GM12878 (cell line): ENCODE measurements at regions not wholly inside any gene's neighbourhood (a gene's known extent, or its start where the extent isn't known, plus 50 kb on each side); places are given as distances from the start of the nearest gene placed in this dataset.

Experiments used
- ATAC-seq: fragments of 200-7000 bp; cut with Tn5 transposase; 3 replicates; pipeline ENCODE4 v1.9.1; 2020; ENCODE audit warnings: mild to moderate bottlenecking, moderate library complexity
- BruUV-seq: library from RNA; stranded (reverse); fragments of 400-500 nt; replicated peaks from 2 replicates; lab custom pipeline; 2021; lab: Mats Ljungman, UMichigan
- CTCF ChIA-PET: fragments of 300-600 bp; sonication (Branson Sonifier 250); formaldehyde crosslinking; extraction: SDS; loops from one replicate; lab custom pipeline; 2021; ENCODE audit warnings: inconsistent platforms; lab: Yijun Ruan, JAX
- POLR2A ChIA-PET: fragments of 350-600 bp; formaldehyde crosslinking; extraction: SDS; loops from one replicate; lab custom pipeline; 2021; ENCODE audit warnings: inconsistent platforms; lab: Charles Lee
- RAD21 ChIA-PET: fragments of 300-600 bp; sonication (Branson Sonifier 250); formaldehyde crosslinking; loops from one replicate; lab custom pipeline; 2023; ENCODE audit warnings: antibody characterized with exemption; ENCODE audit not compliant: unreplicated experiment; lab: Charles Lee
- SMC1A ChIA-PET: fragments of 300-600 bp; sonication (Branson Sonifier 250); formaldehyde crosslinking; loops from one replicate; lab custom pipeline; 2023; ENCODE audit not compliant: unreplicated experiment, uncharacterized antibody; lab: Charles Lee
- DNase-seq: peaks from one replicate; pipeline ENCODE4 v3.0.0-alpha.2; 2011; ENCODE audit warnings: low read depth, low spot score
- FAIRE-seq: peaks from 3 replicates; lab custom pipeline; 2011; peaks lifted over from hg19 to GRCh38; lab: Jason Lieb, UNC
- H2AFZ ChIP-seq: 2 replicates; pipeline ENCODE4 v1.6.0; 2011; ENCODE audit warnings: low read depth, low read length, control low read depth; ENCODE audit not compliant: control insufficient read depth
- H3K27ac ChIP-seq: 2 replicates; pipeline ENCODE4 v1.5.1; 2011; ENCODE audit warnings: control low read depth; ENCODE audit not compliant: control insufficient read depth, insufficient read depth
- H3K27me3 ChIP-seq, 2 experiments: replicated peaks in 1 of 2; 2 replicates each; pipeline versions ENCODE4 v1.6.0 to v1.6.1; 2011; ENCODE audit warnings: low read length in 1 of 2; ENCODE audit not compliant: control insufficient read depth in 2 of 2, insufficient read depth in 2 of 2
- H3K36me3 ChIP-seq, 2 experiments: 2 replicates each; pipeline ENCODE4 v1.5.1; 2011; ENCODE audit warnings: low read length in 1 of 2; ENCODE audit not compliant: control insufficient read depth in 2 of 2, insufficient read depth in 2 of 2
- H3K4me1 ChIP-seq: 2 replicates; pipeline ENCODE4 v1.6.1; 2011; ENCODE audit warnings: mild to moderate bottlenecking, low read length, moderate library complexity, mixed read lengths; ENCODE audit not compliant: control insufficient read depth, insufficient read depth
- H3K4me2 ChIP-seq: 2 replicates; pipeline ENCODE4 v1.6.0; 2011; ENCODE audit warnings: control low read depth; ENCODE audit not compliant: control insufficient read depth, insufficient read depth
- H3K4me3 ChIP-seq: fragments of 200-600 bp; sonication (generic); 2 replicates; pipeline ENCODE4 v1.5.1; 2016
- H3K79me2 ChIP-seq: 2 replicates; pipeline ENCODE4 v1.6.0; 2011; ENCODE audit warnings: low read length; ENCODE audit not compliant: control insufficient read depth, insufficient read depth
- H3K9ac ChIP-seq: 2 replicates; pipeline ENCODE4 v1.8.0; 2011; ENCODE audit warnings: low read length, control low read depth, mixed read lengths; ENCODE audit not compliant: control insufficient read depth, insufficient read depth
- H3K9me3 ChIP-seq: replicated peaks from 3 replicates; pipeline ENCODE4 v1.5.1; 2011; ENCODE audit warnings: mild to moderate bottlenecking, low read length; ENCODE audit not compliant: control insufficient read depth, insufficient read depth
- H4K20me1 ChIP-seq: 2 replicates; pipeline ENCODE4 v1.6.0; 2011; ENCODE audit not compliant: control insufficient read depth, insufficient read depth
- ASH2L ChIP-seq: fragments of 300-600, 200-600 bp; sonication (generic); IDR thresholded peaks from 2 replicates; pipeline ENCODE4 v1.6.1; 2017; ENCODE audit warnings: low read depth, mild to moderate bottlenecking, borderline replicate concordance
- BHLHE40 ChIP-seq, 2 experiments: fragments of 450-650 bp in 1 of 2; IDR thresholded peaks; 2 replicates each; pipeline ENCODE4 v1.6.1; 2011 to 2017; ENCODE audit warnings: low read depth in 2 of 2, borderline replicate concordance in 1 of 2, improper control_type of control experiment in 1 of 2, low read length in 1 of 2, mild to moderate bottlenecking in 1 of 2
- CHD2 ChIP-seq: IDR thresholded peaks from 2 replicates; pipeline ENCODE4 v1.6.1; 2011; ENCODE audit warnings: low read depth, low read length, improper control_type of control experiment, borderline replicate concordance
- HDAC2 ChIP-seq: fragments of 200-600 bp; sonication (generic); IDR thresholded peaks from 2 replicates; pipeline ENCODE4 v1.6.1; 2017
- HDAC6 ChIP-seq: fragments of 200-600 bp; sonication (generic); IDR thresholded peaks from one replicate; pipeline ENCODE4 v1.8.0; 2017; ENCODE audit warnings: antibody characterized with exemption; ENCODE audit not compliant: unreplicated experiment
- NFIC ChIP-seq: IDR thresholded peaks from 2 replicates; pipeline ENCODE4 v1.6.1; 2012; ENCODE audit warnings: low read depth, mild to moderate bottlenecking, inconsistent platforms, low read length, moderate library complexity
- NR2F1 ChIP-seq: fragments of 450-650 bp; conservative IDR thresholded peaks from 2 replicates; pipeline ENCODE4 v1.6.1; 2017; ENCODE audit warnings: mild to moderate bottlenecking
- POU2F2 ChIP-seq: IDR thresholded peaks from 3 replicates; pipeline ENCODE4 v1.6.1; 2011; ENCODE audit warnings: low read depth, mild to moderate bottlenecking, low read length, borderline replicate concordance
- RAD51 ChIP-seq: fragments of 450-650 bp; IDR thresholded peaks from 2 replicates; pipeline ENCODE4 v1.6.1; 2016; ENCODE audit warnings: moderate library complexity, mild to moderate bottlenecking, inconsistent platforms
- RB1 ChIP-seq: fragments of 450-650 bp; formaldehyde crosslinking; IDR thresholded peaks from 2 replicates; pipeline ENCODE4 v1.6.1; 2017; ENCODE audit warnings: mild to moderate bottlenecking, borderline replicate concordance
- RUNX3 ChIP-seq: IDR thresholded peaks from 2 replicates; pipeline ENCODE4 v1.6.1; 2012; ENCODE audit warnings: low read length, inconsistent platforms
- SMAD5 ChIP-seq: IDR thresholded peaks from 2 replicates; pipeline ENCODE4 v1.6.1; 2016; ENCODE audit warnings: antibody characterized with exemption, low read depth
- SREBF2 ChIP-seq: IDR thresholded peaks from 2 replicates; pipeline ENCODE4 v1.6.1; 2012; ENCODE audit warnings: mild to moderate bottlenecking, low read length
- TCF12 ChIP-seq: IDR thresholded peaks from 2 replicates; pipeline ENCODE4 v1.6.1; 2011; ENCODE audit warnings: low read depth, mild to moderate bottlenecking, low read length
- YY1 ChIP-seq: IDR thresholded peaks from 2 replicates; pipeline ENCODE4 v1.6.1; 2011; ENCODE audit warnings: low read depth, mild to moderate bottlenecking, low read length
- ZNF217 ChIP-seq: fragments of 450-650 bp; IDR thresholded peaks from 2 replicates; pipeline ENCODE4 v1.6.1; 2017; ENCODE audit warnings: antibody characterized with exemption, mild to moderate bottlenecking
- ZZZ3 ChIP-seq: IDR thresholded peaks from 2 replicates; pipeline ENCODE4 v1.6.1; 2011; ENCODE audit warnings: low read depth; ENCODE audit not compliant: control insufficient read depth, insufficient read length
- WGBS: methylation state at CpG from one replicate; pipeline ENCODE4 v1.1.6; 2016; ENCODE audit warnings: low lambda C conversion rate; ENCODE audit not compliant: insufficient replicate concordance, insufficient coverage; ENCODE audit errors: missing lambda C conversion rate; 5-methylcytosine and 5-hydroxymethylcytosine counted together
- in situ Hi-C: fragments of 300-500 bp; cut with MboI; formaldehyde crosslinking; loops from 9 replicates; pipeline ENCODE4 v1.14.3; 2018; ENCODE audit warnings: mixed read lengths
- intact Hi-C: fragments of 100-400 bp; cut with micrococcal nuclease; formaldehyde crosslinking; loops from one replicate; pipeline ENCODE4 v1.14.2; 2022; ENCODE audit not compliant: unreplicated experiment
- TF ChIP-seq, protein P1 (sequence below): fragments of 150-350 bp; IDR thresholded peaks from 2 replicates; pipeline ENCODE4 v1.6.1; 2014; ENCODE audit warnings: mild to moderate bottlenecking, low read depth, low read length
- TF ChIP-seq, protein P2 (sequence below): fragments of 450-650 bp; IDR thresholded peaks from 2 replicates; pipeline ENCODE4 v1.6.1; 2017; ENCODE audit warnings: mild to moderate bottlenecking, moderate library complexity
- TF ChIP-seq, protein P3 (sequence below): IDR thresholded peaks from 2 replicates; pipeline ENCODE4 v1.6.1; 2012; ENCODE audit warnings: low read length, inconsistent platforms

DNA sequence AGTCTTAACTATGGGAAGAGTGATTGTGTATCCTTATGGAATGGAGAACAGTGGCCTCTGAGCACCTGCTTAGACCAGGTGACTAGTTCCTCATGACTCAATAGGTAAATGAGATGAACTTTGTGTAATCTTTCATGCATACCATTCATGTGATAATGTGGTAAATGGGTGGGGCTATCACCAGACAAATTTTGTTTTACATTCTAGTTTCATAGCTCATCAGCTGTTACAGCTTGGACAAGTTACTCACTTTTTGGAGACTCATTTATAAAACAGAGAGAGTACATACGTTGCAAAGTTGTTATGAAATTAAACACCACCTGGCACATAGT, 103.7 kb upstream of the TGFBR2 start:
- 0% methylated on average over 1 of the region's 1 CpG for WGBS
- Histone ChIP-seq H4K20me1 (no peaks in the 10 kb centered on the region), H3K27ac (no peak overlapping the region), H3K36me3 (no peaks in the 10 kb centered on the region), H3K27me3 (no peaks in the 10 kb centered on the region), H2AFZ (no peak overlapping the region), H3K4me1 (peaks cover 28% of the 10 kb centered on the region), H3K4me3 (no peak overlapping the region), H3K4me2 (no peak overlapping the region), H3K9ac (no peak overlapping the region), H3K79me2 (no peaks in the 10 kb centered on the region), H3K9me3 (no peaks in the 10 kb centered on the region; the same call in 2 of the 3 replicates)
- intact Hi-C loops, result no loop called here
- ATAC-seq, result peak; percentile 40
- ChIA-PET POLR2A (interaction anchor here (0.8 to 1.0 kb wide), 2 partner anchors 26 to 29 kb away, joined by 3 read pairs; no protein-coding TSS in a partner anchor), CTCF (interaction anchor here (1.3 kb wide), 1 partner anchor 34 kb away, joined by 3 read pairs; no protein-coding TSS in a partner anchor), SMC1A (interaction anchor here (1.9 to 2.6 kb wide), 3 partner anchors 20 to 28 kb away, joined by 6 to 10 read pairs (median 6); no protein-coding TSS in a partner anchor), RAD21 (interaction anchor here (1.2 to 1.4 kb wide), 2 partner anchors 28 to 155 kb away, joined by 3 to 6 read pairs; no protein-coding TSS in a partner anchor)
- TF ChIP-seq RAD51 (peak; percentile 53; the same call in 1 of the 2 replicates), RUNX3 (peak; percentile 52; the same call in 1 of the 2 replicates), ZNF217 (peak; percentile 57; the same call in 1 of the 2 replicates), RB1 (no peak), POU2F2 (peak; percentile 72; the same call in 1 of the 3 replicates), CHD2 (no peak), NR2F1 (0 out of 2 replicates have a peak, but pooled peaks have one; percentile 18), TCF12 (no peak), ASH2L (no peak), HDAC6 (no peak), BHLHE40 (IDR thresholded peaks at IDR 0.05; ENCODE audit: borderline replicate concordance in 1 of 2, low read depth in 2 of 2, low read length in 1 of 2) (peak; percentile 10 to 21; a peak in 1 of 4 replicates), ZZZ3 (no peak), HDAC2 (no peak), YY1 (no peak), SREBF2 (no peak), SMAD5 (no peak), NFIC (0 out of 2 replicates have a peak, but pooled peaks have one; percentile 27)
- TF ChIP-seq, protein P1, sequence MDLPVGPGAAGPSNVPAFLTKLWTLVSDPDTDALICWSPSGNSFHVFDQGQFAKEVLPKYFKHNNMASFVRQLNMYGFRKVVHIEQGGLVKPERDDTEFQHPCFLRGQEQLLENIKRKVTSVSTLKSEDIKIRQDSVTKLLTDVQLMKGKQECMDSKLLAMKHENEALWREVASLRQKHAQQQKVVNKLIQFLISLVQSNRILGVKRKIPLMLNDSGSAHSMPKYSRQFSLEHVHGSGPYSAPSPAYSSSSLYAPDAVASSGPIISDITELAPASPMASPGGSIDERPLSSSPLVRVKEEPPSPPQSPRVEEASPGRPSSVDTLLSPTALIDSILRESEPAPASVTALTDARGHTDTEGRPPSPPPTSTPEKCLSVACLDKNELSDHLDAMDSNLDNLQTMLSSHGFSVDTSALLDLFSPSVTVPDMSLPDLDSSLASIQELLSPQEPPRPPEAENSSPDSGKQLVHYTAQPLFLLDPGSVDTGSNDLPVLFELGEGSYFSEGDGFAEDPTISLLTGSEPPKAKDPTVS, result no peak
- TF ChIP-seq, protein P2, sequence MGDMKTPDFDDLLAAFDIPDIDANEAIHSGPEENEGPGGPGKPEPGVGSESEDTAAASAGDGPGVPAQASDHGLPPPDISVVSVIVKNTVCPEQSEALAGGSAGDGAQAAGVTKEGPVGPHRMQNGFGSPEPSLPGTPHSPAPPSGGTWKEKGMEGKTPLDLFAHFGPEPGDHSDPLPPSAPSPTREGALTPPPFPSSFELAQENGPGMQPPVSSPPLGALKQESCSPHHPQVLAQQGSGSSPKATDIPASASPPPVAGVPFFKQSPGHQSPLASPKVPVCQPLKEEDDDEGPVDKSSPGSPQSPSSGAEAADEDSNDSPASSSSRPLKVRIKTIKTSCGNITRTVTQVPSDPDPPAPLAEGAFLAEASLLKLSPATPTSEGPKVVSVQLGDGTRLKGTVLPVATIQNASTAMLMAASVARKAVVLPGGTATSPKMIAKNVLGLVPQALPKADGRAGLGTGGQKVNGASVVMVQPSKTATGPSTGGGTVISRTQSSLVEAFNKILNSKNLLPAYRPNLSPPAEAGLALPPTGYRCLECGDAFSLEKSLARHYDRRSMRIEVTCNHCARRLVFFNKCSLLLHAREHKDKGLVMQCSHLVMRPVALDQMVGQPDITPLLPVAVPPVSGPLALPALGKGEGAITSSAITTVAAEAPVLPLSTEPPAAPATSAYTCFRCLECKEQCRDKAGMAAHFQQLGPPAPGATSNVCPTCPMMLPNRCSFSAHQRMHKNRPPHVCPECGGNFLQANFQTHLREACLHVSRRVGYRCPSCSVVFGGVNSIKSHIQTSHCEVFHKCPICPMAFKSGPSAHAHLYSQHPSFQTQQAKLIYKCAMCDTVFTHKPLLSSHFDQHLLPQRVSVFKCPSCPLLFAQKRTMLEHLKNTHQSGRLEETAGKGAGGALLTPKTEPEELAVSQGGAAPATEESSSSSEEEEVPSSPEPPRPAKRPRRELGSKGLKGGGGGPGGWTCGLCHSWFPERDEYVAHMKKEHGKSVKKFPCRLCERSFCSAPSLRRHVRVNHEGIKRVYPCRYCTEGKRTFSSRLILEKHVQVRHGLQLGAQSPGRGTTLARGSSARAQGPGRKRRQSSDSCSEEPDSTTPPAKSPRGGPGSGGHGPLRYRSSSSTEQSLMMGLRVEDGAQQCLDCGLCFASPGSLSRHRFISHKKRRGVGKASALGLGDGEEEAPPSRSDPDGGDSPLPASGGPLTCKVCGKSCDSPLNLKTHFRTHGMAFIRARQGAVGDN, result no peak
- TF ChIP-seq, protein P3, sequence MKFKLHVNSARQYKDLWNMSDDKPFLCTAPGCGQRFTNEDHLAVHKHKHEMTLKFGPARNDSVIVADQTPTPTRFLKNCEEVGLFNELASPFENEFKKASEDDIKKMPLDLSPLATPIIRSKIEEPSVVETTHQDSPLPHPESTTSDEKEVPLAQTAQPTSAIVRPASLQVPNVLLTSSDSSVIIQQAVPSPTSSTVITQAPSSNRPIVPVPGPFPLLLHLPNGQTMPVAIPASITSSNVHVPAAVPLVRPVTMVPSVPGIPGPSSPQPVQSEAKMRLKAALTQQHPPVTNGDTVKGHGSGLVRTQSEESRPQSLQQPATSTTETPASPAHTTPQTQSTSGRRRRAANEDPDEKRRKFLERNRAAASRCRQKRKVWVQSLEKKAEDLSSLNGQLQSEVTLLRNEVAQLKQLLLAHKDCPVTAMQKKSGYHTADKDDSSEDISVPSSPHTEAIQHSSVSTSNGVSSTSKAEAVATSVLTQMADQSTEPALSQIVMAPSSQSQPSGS, result 0 out of 2 replicates have a peak, but pooled peaks have one; percentile 15
- BruUV-seq, result no TSS peak
- in situ Hi-C loops, result no loop called here
- peak; percentile 12 for DNase-seq
- FAIRE-seq, result no peak
